K562 (cell line): ENCODE measurements at regions not wholly inside any gene's neighbourhood (a gene's known extent, or its start where the extent isn't known, plus 50 kb on each side); places are given as distances from the start of the nearest gene placed in this dataset.

Experiments used
- ATAC-seq: fragments of 200-7000 bp; cut with Tn5 transposase; 3 replicates; pipeline ENCODE4 v1.9.1; 2020; ENCODE audit warnings: moderate library complexity
- BruUV-seq: library from RNA; stranded (reverse); fragments of 400-500 nt; replicated peaks from 2 replicates; lab custom pipeline; 2021; lab: Mats Ljungman, UMichigan
- CTCF ChIA-PET: fragments of 300-600 bp; formaldehyde crosslinking; extraction: SDS; loops from one replicate; lab custom pipeline; 2021; ENCODE audit warnings: low intra/inter-chr PET ratio; lab: Yijun Ruan, JAX
- POLR2A ChIA-PET: fragments of 300-600, 350-650 bp; sonication (Branson Sonifier 250); formaldehyde crosslinking; extraction: SDS; loops from one replicate; lab custom pipeline; 2021; ENCODE audit warnings: antibody characterized with exemption, inconsistent platforms; lab: Yijun Ruan, JAX
- DNase-seq, 4 experiments: peaks; one replicate each; pipeline versions ENCODE4 v3.0.0 to v3.0.0-alpha.2; 2011 to 2018; ENCODE audit warnings: low spot score in 3 of 4, mixed read lengths in 3 of 4; ENCODE audit errors: extremely low read depth in 1 of 4
- FAIRE-seq: peaks from 2 replicates; lab custom pipeline; 2011; peaks lifted over from hg19 to GRCh38; lab: Jason Lieb, UNC
- H2AFZ ChIP-seq: 2 replicates; pipeline ENCODE4 v1.6.0; 2011; ENCODE audit warnings: low read depth, low read length, control low read depth, inconsistent platforms
- H3K27ac ChIP-seq: fragments of 200-600 bp; 3 replicates; pipeline ENCODE4 v1.8.0; 2011; ENCODE audit warnings: low read depth, mild to moderate bottlenecking, control low read depth, inconsistent platforms, low read length, moderate library complexity, mixed read lengths; ENCODE audit errors: extremely low read depth
- H3K27me3 ChIP-seq, 2 experiments: fragments of 300-600 bp in 1 of 2; 2 replicates in 1 of 2; 3 replicates in 1 of 2; pipeline versions ENCODE4 v1.6.0 to v1.8.0; 2011; ENCODE audit warnings: inconsistent platforms in 2 of 2, low read length in 2 of 2, mild to moderate bottlenecking in 1 of 2, mixed read lengths in 1 of 2, moderate library complexity in 1 of 2; ENCODE audit not compliant: control insufficient read depth in 2 of 2, insufficient read depth in 2 of 2
- H3K36me3 ChIP-seq: fragments of 300-600 bp; 3 replicates; pipeline ENCODE4 v1.8.0; 2011; ENCODE audit warnings: mild to moderate bottlenecking, low read length, inconsistent platforms; ENCODE audit not compliant: control insufficient read depth, insufficient read depth
- H3K4me1 ChIP-seq, 2 experiments: fragments of 200-600 bp in 1 of 2; replicated peaks in 1 of 2; 2 replicates in 1 of 2; 3 replicates in 1 of 2; pipeline versions ENCODE4 v1.5.1 to v1.8.0; 2011; ENCODE audit warnings: inconsistent platforms in 2 of 2, low read length in 2 of 2, mild to moderate bottlenecking in 1 of 2, mixed read lengths in 1 of 2, moderate library complexity in 1 of 2; ENCODE audit not compliant: control insufficient read depth in 2 of 2, insufficient read depth in 2 of 2
- H3K4me2 ChIP-seq: 2 replicates; pipeline ENCODE4 v1.6.1; 2011; ENCODE audit warnings: low read length, control low read depth, inconsistent platforms, mixed read lengths; ENCODE audit not compliant: insufficient read depth
- H3K4me3 ChIP-seq: fragments of 200-600 bp; sonication (generic), shearing (Covaris generic); 2 replicates; pipeline ENCODE4 v1.5.1; 2016; ENCODE audit warnings: control low read depth, inconsistent platforms
- H3K79me2 ChIP-seq: fragments of 200-600 bp; 3 replicates; pipeline ENCODE4 v1.8.0; 2011; ENCODE audit warnings: low read length, inconsistent platforms; ENCODE audit not compliant: control insufficient read depth, insufficient read depth
- H3K9ac ChIP-seq, 2 experiments: 2 replicates each; pipeline versions ENCODE4 v1.6.0 to v1.6.1; 2011; ENCODE audit warnings: low read depth in 2 of 2, low read length in 2 of 2, control low read depth in 1 of 2, inconsistent platforms in 1 of 2, mild to moderate bottlenecking in 1 of 2, mixed read lengths in 1 of 2; ENCODE audit not compliant: insufficient read depth in 1 of 2
- H3K9me1 ChIP-seq: one replicate; pipeline ENCODE4 v1.6.0; 2011; ENCODE audit warnings: inconsistent platforms, mild to moderate bottlenecking, low read length, moderate library complexity; ENCODE audit not compliant: control insufficient read depth, insufficient read depth
- H3K9me3 ChIP-seq: replicated peaks from 2 replicates; pipeline ENCODE4 v1.5.1; 2011; ENCODE audit warnings: low read depth, low read length, inconsistent platforms; ENCODE audit not compliant: control insufficient read depth, insufficient read depth
- H4K20me1 ChIP-seq: replicated peaks from 2 replicates; pipeline ENCODE4 v1.6.1; 2011; ENCODE audit warnings: low read length, inconsistent platforms, mixed read lengths; ENCODE audit not compliant: control insufficient read depth, insufficient read depth
- C11orf30 ChIP-seq: fragments of 450-650 bp; IDR thresholded peaks from 2 replicates; pipeline ENCODE4 v1.6.1; 2016; ENCODE audit warnings: low read depth, mild to moderate bottlenecking
- EHMT2 ChIP-seq: fragments of 450-650 bp; IDR thresholded peaks from 2 replicates; pipeline ENCODE4 v1.6.1; 2018; ENCODE audit warnings: antibody characterized with exemption
- GATA2 ChIP-seq: sonication (generic); formaldehyde crosslinking; IDR thresholded peaks from 2 replicates; pipeline ENCODE4 v1.4.0; 2020; ENCODE audit warnings: mild to moderate bottlenecking, missing genetic modification reagents
- MAFF ChIP-seq: IDR thresholded peaks from 2 replicates; pipeline ENCODE4 v1.6.1; 2012; ENCODE audit warnings: low read length, improper control_type of control experiment
- MAFG ChIP-seq: fragments of 450-650 bp; conservative IDR thresholded peaks from 2 replicates; pipeline ENCODE4 v1.6.1; 2016; ENCODE audit warnings: missing genetic modification characterization, missing compliant biosample characterization
- MAFK ChIP-seq: IDR thresholded peaks from 2 replicates; pipeline ENCODE4 v1.6.1; 2011; ENCODE audit warnings: low read length, improper control_type of control experiment
- NCOA1 ChIP-seq: fragments of 450-650 bp; IDR thresholded peaks from 2 replicates; pipeline ENCODE4 v1.6.1; 2016; ENCODE audit warnings: low read depth
- NR4A1 ChIP-seq, 2 experiments: fragments of 250-450 bp in 1 of 2; fragments of 450-650 bp in 1 of 2; sonication (Bioruptor Pico) in 1 of 2; IDR thresholded peaks; 2 replicates each; pipeline versions ENCODE4 v1.4.0 to v1.6.1; 2016 to 2020; ENCODE audit warnings: mild to moderate bottlenecking in 2 of 2, missing compliant biosample characterization in 1 of 2, missing genetic modification characterization in 1 of 2, moderate library complexity in 1 of 2
- POLR2G ChIP-seq: fragments of 200-400 bp; formaldehyde crosslinking; IDR thresholded peaks from 2 replicates; pipeline ENCODE4 v1.6.1; 2017; ENCODE audit warnings: low read depth, mild to moderate bottlenecking, antibody characterized with exemption, low read length, moderate library complexity
- RBM17 ChIP-seq: fragments of 200-400 bp; formaldehyde crosslinking; IDR thresholded peaks from 2 replicates; pipeline ENCODE4 v1.6.1; 2017; ENCODE audit warnings: low read depth, mild to moderate bottlenecking, low read length, borderline replicate concordance
- RNF219 ChIP-seq: fragments of 250-450 bp; sonication (Bioruptor Pico); IDR thresholded peaks from 2 replicates; pipeline ENCODE4 v1.5.0; 2022; ENCODE audit warnings: mild to moderate bottlenecking
- RUNX1 ChIP-seq: sonication (generic); IDR thresholded peaks from 2 replicates; pipeline ENCODE4 v1.6.1; 2016; ENCODE audit warnings: antibody characterized with exemption, low read depth
- ZNF212 ChIP-seq: fragments of 450-650 bp; formaldehyde crosslinking; IDR thresholded peaks from 2 replicates; pipeline ENCODE4 v1.4.0; 2020; ENCODE audit warnings: mild to moderate bottlenecking
- ZNF316 ChIP-seq: fragments of 450-650 bp; IDR thresholded peaks from 2 replicates; pipeline ENCODE4 v1.6.1; 2016
- ZNF408 ChIP-seq: fragments of 250-450 bp; sonication (Bioruptor Pico); IDR thresholded peaks from 2 replicates; pipeline ENCODE4 v1.4.0; 2020; ENCODE audit warnings: low read depth, mild to moderate bottlenecking, moderate library complexity
- WGBS: fragments of 100-300 bp; shearing (Covaris generic); methylation state at CpG from one replicate; pipeline ENCODE4 v1.1.6; 2016; ENCODE audit warnings: low coverage, mixed read lengths; ENCODE audit not compliant: insufficient coverage; ENCODE audit errors: missing lambda C conversion rate; 5-methylcytosine and 5-hydroxymethylcytosine counted together
- in situ Hi-C: fragments of 300-500 bp; cut with MboI; formaldehyde crosslinking; loops from 4 replicates; pipeline ENCODE4 v1.15.0; 2018; ENCODE audit warnings: inconsistent platforms, mixed read lengths
- intact Hi-C: fragments of 100-400 bp; cut with micrococcal nuclease; formaldehyde crosslinking; loops from 2 replicates; pipeline ENCODE4 v1.14.2; 2022
- TF ChIP-seq, protein P1 (sequence below): sonication (generic); formaldehyde crosslinking; IDR thresholded peaks from 2 replicates; pipeline ENCODE4 v1.8.0; 2023; ENCODE audit warnings: mild to moderate bottlenecking, missing genetic modification reagents

- Histone ChIP-seq H3K9ac (no peak overlapping the region), H3K27ac (no peak overlapping the region), H3K9me1 (no peaks in the 10 kb centered on the region), H4K20me1 (no peaks in the 10 kb centered on the region), H3K9me3 (no peaks in the 10 kb centered on the region; the same call in 1 of the 2 replicates), H3K4me3 (no peak overlapping the region), H3K27me3 (no peaks in the 10 kb centered on the region), H2AFZ (no peak overlapping the region), H3K4me1 (no peaks in the 10 kb centered on the region), H3K79me2 (no peaks in the 10 kb centered on the region), H3K4me2 (no peak overlapping the region), H3K36me3 (no peaks in the 10 kb centered on the region)
- BruUV-seq: no TSS peak
- CTCF ChIA-PET: no interaction called here
- ATAC-seq: no peak
- POLR2A ChIA-PET: no interaction called here
- in situ Hi-C loops (no loop called here), intact Hi-C loops (no loop called here)
- TF ChIP-seq RBM17: no peak
- peak; percentile 71 for TF ChIP-seq MAFK
- no peak for TF ChIP-seq NCOA1
- peak; percentile 34; the same call in 1 of the 2 replicates for TF ChIP-seq MAFG
- TF ChIP-seq C11orf30: peak; percentile 45
- no peak for TF ChIP-seq EHMT2
- no peak for TF ChIP-seq GATA2 (CRISPR knock-in tag)
- TF ChIP-seq RUNX1: no peak
- peak; percentile 63; the same call in 1 of the 2 replicates for TF ChIP-seq ZNF316
- no peak for TF ChIP-seq POLR2G
- no peak for TF ChIP-seq ZNF212
- TF ChIP-seq, protein P1, sequence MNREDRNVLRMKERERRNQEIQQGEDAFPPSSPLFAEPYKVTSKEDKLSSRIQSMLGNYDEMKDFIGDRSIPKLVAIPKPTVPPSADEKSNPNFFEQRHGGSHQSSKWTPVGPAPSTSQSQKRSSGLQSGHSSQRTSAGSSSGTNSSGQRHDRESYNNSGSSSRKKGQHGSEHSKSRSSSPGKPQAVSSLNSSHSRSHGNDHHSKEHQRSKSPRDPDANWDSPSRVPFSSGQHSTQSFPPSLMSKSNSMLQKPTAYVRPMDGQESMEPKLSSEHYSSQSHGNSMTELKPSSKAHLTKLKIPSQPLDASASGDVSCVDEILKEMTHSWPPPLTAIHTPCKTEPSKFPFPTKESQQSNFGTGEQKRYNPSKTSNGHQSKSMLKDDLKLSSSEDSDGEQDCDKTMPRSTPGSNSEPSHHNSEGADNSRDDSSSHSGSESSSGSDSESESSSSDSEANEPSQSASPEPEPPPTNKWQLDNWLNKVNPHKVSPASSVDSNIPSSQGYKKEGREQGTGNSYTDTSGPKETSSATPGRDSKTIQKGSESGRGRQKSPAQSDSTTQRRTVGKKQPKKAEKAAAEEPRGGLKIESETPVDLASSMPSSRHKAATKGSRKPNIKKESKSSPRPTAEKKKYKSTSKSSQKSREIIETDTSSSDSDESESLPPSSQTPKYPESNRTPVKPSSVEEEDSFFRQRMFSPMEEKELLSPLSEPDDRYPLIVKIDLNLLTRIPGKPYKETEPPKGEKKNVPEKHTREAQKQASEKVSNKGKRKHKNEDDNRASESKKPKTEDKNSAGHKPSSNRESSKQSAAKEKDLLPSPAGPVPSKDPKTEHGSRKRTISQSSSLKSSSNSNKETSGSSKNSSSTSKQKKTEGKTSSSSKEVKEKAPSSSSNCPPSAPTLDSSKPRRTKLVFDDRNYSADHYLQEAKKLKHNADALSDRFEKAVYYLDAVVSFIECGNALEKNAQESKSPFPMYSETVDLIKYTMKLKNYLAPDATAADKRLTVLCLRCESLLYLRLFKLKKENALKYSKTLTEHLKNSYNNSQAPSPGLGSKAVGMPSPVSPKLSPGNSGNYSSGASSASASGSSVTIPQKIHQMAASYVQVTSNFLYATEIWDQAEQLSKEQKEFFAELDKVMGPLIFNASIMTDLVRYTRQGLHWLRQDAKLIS (CRISPR knock-in tag): no peak
- TF ChIP-seq MAFF: peak; percentile 68
- TF ChIP-seq ZNF408 (CRISPR knock-in tag): no peak
- TF ChIP-seq RNF219: no peak
- no peak for TF ChIP-seq NR4A1 (CRISPR knock-in tag; IDR thresholded peaks at IDR 0.05)
- TF ChIP-seq NR4A1 (tag; IDR thresholded peaks at IDR 0.05): no peak
- no peak for DNase-seq
- WGBS: 0% methylated on average over 2 of the region's 2 CpGs
- no peak for FAIRE-seq
Measured at GRCh38 chr1:221251580-221251979, 372.3 kb downstream of the HLX start.
